ENCODE measurements at regions not wholly inside any gene's neighbourhood (a gene's known extent, or its start where the extent isn't known, plus 50 kb on each side); places are given as distances from the start of the nearest gene placed in this dataset.

GRCh38 chr2:139465789-139466188 is 685.6 kb upstream of the NXPH2 start:
- Mint-ChIP-seq H3K36me3 (ENCODE audit: low read depth) (no peaks in the 10 kb centered on the region), H3K27ac (no peak overlapping the region), H3K4me3 (no peak overlapping the region), H3K9me3 (peaks cover 1% of the 10 kb centered on the region), H3K27me3 (no peaks in the 10 kb centered on the region), H3K4me1 (no peaks in the 10 kb centered on the region)
- intact Hi-C loops (cut with micrococcal nuclease), result no loop called here
- CTCF ChIA-PET, result no interaction called here
- ATAC-seq (ENCODE audit: low read depth) (no peak), DNase-seq (no peak)
- POLR2A ChIA-PET, result no interaction called here
- no peak for TF ChIP-seq CTCF (IDR thresholded peaks at IDR 0.05)

DNA sequence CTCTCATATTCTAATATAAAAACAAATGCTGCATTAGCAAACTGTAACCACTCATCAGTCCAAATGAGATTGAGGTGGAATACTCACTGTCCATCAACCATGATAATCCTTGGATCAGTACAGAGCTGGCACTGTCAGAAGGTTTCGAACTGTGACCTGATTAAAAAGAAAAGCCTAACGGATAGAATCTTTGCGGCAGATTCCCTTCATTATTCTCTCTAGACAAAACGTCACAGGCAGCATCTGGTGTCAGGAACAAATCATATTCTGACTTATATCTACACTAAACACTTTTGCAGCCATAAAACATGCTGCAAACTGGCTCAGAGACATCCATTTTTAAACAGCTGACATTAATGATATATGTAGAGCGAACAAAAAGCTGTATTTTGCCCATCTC is 677.7 kb upstream of the NXPH2 start:
- H3K9me3 Mint-ChIP-seq, result peaks cover 7% of the 10 kb centered on the region
- no peak for TF ChIP-seq CTCF (IDR thresholded peaks at IDR 0.05)
- H3K27me3 Mint-ChIP-seq, result no peaks in the 10 kb centered on the region
- H3K4me3 Mint-ChIP-seq, result no peak overlapping the region
- intact Hi-C loops (cut with micrococcal nuclease), result no loop called here
- ATAC-seq (ENCODE audit: low read depth) (no peak), DNase-seq (no peak)
- no peak overlapping the region for H3K27ac Mint-ChIP-seq
- POLR2A ChIA-PET, result no interaction called here
- CTCF ChIA-PET, result no interaction called here
- no peaks in the 10 kb centered on the region for H3K36me3 Mint-ChIP-seq (ENCODE audit: low read depth)
- no peaks in the 10 kb centered on the region for H3K4me1 Mint-ChIP-seq

GRCh38 chr2:139454251-139454650 is 674.1 kb upstream of the NXPH2 start:
- Mint-ChIP-seq H3K4me1 (no peaks in the 10 kb centered on the region), H3K4me3 (no peak overlapping the region), H3K27me3 (no peaks in the 10 kb centered on the region), H3K27ac (no peak overlapping the region), H3K9me3 (peaks cover 12% of the 10 kb centered on the region), H3K36me3 (ENCODE audit: low read depth) (no peaks in the 10 kb centered on the region)
- ChIA-PET CTCF (no interaction called here), POLR2A (no interaction called here)
- intact Hi-C loops (cut with micrococcal nuclease), result no loop called here
- no peak for TF ChIP-seq CTCF (IDR thresholded peaks at IDR 0.05)
- ATAC-seq (ENCODE audit: low read depth), result no peak
- no peak for DNase-seq

- TF ChIP-seq CTCF (IDR thresholded peaks at IDR 0.05), result no peak
- H3K36me3 Mint-ChIP-seq (ENCODE audit: low read depth), result no peaks in the 10 kb centered on the region
- ChIA-PET CTCF (no interaction called here), POLR2A (no interaction called here)
- intact Hi-C loops (cut with micrococcal nuclease), result no loop called here
- ATAC-seq (ENCODE audit: low read depth) (no peak), DNase-seq (no peak)
- H3K4me3 Mint-ChIP-seq, result no peak overlapping the region
- H3K27me3 Mint-ChIP-seq, result no peaks in the 10 kb centered on the region
- no peak overlapping the region for H3K27ac Mint-ChIP-seq
- H3K9me3 Mint-ChIP-seq, result no peaks in the 10 kb centered on the region
- H3K4me1 Mint-ChIP-seq, result no peaks in the 10 kb centered on the region
Observed at GRCh38 chr2:139439100-139439499, 658.9 kb upstream of the NXPH2 start.

DNA sequence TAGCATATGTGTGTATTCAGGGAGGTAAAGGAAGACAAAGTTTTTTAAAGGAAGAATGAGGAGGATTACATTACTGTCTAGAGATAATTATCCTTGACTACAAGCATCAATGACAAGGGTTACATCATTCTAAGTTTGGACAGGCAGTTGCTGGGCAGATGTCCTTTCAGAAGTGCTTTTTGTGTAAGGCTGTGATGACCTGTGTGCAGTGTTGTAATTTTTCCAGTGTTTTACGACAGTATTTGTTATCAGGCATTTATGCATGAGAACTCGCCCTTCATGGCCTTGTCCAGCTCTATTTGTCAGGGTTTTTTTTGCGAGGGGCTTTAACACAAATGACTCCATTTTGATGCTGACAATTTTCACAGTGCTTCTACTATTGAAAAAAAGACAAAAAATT is 658.3 kb upstream of the NXPH2 start:
- H3K4me1 Mint-ChIP-seq, result no peaks in the 10 kb centered on the region
- ChIA-PET POLR2A (no interaction called here), CTCF (no interaction called here)
- ATAC-seq (ENCODE audit: low read depth) (no peak), DNase-seq (no peak)
- no peaks in the 10 kb centered on the region for H3K9me3 Mint-ChIP-seq
- H3K27ac Mint-ChIP-seq, result no peak overlapping the region
- no peak overlapping the region for H3K4me3 Mint-ChIP-seq
- no peaks in the 10 kb centered on the region for H3K36me3 Mint-ChIP-seq (ENCODE audit: low read depth)
- intact Hi-C loops (cut with micrococcal nuclease), result no loop called here
- no peak for TF ChIP-seq CTCF (IDR thresholded peaks at IDR 0.05)
- H3K27me3 Mint-ChIP-seq, result no peaks in the 10 kb centered on the region

Measured in activated B cell treated with CpG ODN at 0.5 μM for 24 hours (primary cell).